HCEC 1CT (cell line): ENCODE measurements at regions not wholly inside any gene's neighbourhood (a gene's known extent, or its start where the extent isn't known, plus 50 kb on each side); places are given as distances from the start of the nearest gene placed in this dataset.
A peak's percentile ranks its signal among the peaks of the same experiment; 100 is the strongest.

Source experiments
- DNase-seq: peaks from one replicate; pipeline ENCODE4 v3.0.0-alpha.2; 2017

DNA sequence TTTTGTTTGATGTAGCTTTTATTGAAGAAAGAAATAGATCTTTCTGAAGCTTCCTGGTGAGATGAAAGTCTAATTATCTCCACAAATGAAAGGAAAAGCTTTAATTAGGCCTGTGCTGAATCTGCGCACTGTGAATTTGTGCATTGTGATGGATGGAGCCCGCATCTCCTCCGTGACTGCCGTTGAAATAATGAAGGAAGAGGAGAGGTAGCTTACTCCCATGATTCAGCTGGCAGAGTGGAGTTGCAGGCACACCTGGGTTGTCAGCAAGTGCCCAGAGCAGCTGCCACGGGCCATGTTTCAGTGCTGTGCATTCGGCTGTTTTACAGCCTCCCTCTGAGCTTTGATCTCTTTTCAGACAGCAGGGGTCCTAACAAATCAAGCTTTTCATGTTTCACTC, 735.3 kb upstream of the TENM3 start:
- DNase-seq: no peak

DNA sequence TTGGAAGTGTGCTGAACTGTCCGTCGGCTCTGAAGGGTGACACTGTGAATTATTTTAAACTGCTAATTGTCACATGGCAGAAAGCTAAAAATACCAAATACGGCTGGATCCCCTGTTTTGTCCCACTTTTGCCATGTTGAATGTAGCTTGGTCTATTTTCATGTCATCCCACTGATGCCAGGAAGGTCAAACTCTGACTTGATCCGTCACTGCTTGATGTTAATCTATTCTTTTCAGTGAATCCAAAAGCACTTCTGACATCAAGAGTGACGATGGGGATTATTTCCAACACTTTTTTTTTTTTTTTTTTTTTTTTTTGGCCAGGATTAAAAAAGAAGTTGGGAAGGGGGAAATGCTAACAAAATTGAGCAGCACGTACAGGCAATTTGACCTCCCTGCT, 734.6 kb upstream of the TENM3 start:
- DNase-seq: no peak

DNA sequence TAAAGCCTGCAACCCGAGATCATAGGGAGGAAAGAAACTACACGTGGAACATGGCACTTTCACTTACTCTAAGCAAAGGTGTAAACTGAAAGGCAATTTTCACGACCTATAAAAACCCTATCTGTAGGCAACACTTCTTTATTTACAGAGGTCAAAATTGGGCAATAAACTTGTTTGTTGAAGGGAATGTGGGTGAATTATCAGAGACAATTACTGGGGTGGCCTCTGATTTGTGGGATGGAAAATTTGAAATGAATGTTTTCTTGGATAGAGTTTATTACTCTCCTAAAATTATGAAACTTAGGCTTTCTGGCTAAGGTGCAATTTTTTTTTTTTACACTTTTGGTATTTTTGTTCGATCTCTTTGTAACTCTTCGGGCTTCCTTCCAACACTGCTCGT, 734.1 kb upstream of the TENM3 start:
- DNase-seq: no peak

DNA sequence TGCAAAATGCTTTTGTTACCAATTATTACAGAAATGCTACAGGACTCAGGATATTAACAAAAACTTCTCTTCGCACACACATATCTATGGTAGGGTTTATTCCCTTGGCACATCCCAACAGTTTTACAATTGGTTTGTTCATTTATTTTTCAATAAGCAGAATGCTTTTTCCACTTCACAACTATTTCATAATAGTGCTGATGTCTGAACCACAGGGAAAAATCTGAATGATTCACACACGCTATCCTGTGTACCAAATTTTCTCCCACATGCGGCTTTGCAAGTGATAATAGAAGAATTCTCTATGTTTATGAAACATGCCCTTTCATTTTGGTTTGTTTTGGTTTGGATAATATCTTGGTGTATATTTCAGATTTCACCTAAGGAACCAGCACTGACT, 725.7 kb upstream of the TENM3 start:
- no peak for DNase-seq

DNA sequence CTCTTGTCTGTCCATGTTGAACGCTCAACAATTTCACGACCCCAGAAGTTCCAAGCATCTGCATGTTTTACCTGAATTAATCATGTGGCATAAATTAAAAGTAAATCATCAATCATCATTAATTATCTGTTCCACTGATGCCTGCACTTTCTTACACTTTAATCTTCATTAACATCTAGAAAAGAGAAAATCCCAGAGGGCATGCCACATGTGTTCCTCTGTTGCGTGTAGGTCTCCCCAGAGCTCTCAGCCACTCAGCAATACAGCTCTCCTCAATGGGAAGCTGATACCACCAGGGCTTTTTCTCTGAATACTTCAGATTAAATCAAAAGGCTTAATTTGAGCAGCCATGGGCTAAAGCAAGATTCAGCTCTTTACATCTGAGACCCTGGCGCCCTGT, 722.4 kb upstream of the TENM3 start:
- DNase-seq: no peak

DNA sequence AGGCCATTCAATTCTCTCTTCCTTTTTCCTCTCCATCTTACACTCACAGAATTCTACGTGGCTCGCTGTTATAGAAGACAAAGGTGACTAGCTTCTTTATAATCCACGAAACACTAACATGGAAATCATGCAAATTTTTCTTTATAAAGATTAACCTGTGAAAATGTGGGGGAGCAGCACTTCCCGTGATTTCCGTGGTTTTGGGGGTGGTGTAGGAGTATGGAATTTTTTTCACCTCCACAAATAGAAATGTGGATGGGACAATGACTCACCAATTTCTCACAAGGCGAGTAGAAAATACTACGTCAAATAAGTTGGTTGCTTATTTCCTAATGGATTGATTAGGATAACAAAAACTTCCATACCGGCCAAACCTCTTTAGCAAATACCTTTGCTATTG, 719.2 kb upstream of the TENM3 start:
- no peak for DNase-seq

DNA sequence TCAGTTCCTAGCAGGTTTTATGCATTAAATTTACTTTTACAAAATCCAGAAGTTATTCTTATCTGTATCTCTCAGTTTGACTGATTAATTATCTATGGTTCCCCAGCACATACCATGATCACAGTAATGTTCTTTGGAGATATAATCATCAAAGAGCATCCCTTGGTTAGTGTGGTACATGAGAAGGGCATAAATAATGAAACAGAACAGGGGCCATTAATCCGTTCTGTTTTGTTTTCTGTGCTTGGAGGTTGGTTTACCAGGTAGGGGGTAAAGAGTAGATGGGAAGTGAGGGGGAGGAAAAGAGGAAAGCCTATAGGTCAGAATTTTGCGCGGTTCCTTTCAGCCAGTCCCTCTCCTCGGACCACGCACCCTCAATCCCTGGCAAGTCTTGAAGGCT, 718.7 kb upstream of the TENM3 start:
- no peak for DNase-seq

DNA sequence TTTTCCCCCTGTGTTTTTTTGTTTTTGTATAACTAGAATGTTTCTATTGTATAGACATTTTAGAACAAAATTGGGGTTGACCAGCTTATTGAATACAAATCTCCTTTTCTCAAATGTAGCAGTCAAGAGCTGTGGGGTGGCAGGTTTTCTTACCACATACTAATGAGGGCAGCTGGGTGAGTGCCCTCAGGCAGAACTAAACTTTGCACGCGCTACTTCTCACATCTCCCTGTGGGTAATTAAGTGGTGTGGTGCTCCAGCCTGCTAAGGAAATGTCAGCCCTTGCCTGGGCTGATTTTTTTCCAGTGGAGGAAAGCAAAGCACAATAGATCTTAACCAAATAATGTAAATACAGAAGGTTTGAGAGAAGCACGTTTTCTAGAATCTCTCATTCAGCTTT, 717.6 kb upstream of the TENM3 start:
- no peak for DNase-seq

DNA sequence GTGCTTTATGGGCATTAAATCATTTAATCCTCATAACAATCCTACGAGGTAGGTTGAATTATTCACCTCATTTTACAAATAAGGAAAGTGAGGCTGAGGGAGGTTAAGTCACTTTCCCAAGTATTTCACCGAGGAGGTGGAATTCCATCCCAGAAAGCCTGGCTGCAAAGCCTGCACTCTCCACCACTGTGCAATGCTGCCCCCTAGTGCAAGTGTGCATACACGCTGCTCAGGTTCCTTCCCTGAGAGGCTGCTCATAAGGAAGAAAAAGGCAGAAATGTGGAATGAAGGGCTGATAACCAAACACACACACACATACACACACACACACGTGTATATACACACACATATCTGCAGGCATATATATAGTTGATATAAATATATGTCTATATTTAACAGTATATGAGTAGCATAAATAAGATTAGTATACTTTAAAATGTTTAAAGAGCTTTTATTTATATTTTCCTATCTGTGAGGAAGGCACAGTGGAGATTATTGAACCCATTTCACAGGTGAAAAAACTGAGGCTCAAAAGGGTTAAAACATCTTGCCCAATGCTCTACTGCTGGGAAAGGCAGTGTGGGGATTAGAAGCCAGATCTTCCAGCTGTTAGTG, 714.5 kb upstream of the TENM3 start:
- DNase-seq: peak; percentile 41

DNA sequence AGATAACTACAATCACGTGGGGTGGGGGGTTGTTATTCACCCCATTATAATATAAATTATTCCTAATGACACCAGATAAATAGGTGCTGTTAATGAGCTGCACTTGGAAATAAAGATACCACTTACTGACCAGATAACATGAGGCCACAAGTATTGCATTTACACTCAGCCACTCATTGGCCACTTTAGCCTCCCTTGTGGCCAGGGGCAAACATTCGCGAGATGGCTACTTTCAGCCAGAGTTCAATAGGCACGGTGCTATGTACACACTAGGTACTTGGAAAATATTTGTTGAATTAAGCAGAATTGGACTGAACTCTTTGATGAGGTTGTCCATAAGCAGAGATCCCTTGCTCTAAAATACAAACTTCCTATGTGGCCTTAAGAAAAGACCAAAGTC, 713.7 kb upstream of the TENM3 start:
- DNase-seq: no peak

DNA sequence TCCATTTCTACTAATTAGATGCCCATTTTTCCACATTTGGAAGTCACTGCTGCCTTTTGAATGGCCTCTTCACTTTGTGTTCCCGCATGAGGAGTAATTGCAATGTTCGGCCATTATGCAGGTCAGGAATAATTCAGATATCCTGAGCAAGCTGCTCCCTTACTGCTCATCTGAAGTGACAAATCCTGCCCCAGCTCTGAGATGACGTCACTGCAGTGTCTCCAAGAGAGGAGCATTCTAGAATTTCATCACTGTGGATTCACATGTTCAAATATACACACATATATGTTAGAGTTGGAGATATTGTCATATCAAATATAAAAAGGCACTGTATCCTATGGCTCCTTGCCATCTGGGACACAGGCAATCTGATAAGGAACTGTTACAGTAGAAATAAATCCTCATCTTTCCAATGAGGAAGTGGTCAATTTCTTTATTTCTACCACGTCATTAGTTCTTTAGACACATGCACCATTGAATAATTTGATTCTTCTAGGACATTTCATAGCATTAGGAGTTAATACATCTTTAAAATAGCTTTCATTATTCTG, 706.9 kb upstream of the TENM3 start:
- DNase-seq: no peak

DNA sequence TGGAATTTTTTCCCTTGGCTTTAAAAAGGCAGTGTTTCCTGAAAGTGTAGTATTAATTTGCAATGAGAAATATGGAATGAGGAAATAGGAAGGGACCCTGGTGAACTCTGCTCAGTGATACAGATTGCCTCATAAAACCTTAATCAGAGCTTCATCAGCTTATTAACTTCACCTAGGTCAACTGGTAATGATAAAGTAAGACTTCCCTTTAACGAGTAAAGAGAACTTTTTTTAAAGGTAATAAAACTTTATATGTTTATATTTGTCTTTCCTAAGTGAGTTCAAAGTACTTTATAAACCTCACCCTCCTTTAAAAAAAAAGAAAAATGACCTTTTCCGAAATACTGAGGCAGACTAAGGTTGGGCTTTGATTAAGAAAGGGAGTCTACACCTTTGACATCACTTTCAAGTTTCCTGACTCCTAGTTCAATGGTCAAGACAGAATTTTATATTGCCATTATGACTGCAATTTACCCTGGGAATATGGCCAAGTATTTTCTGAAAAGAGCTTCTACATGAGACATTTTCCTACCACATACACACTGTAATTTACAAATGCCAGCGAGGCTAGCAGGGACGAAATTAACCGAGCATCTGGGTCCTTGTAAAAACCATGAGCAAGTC, 706.3 kb upstream of the TENM3 start:
- no peak for DNase-seq

DNA sequence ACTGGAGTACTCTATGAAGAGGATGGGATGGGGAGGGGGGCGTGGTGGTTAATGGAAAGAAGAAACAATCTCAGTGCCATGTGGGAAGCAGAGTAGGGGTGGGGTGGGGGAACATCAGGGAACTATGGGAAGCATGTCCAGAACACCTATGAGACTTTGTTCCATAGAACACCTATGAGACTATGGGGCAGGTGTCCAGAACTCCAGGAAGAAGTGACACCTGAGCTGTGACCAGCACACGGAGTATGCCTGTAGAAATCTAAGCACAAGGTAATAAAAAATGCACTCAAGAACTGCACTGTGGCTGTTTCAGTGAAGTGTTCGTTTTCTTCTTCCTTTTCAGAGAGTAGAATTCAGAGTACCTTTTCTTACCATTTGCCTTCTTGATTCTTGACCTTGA, 704.8 kb upstream of the TENM3 start:
- no peak for DNase-seq

DNA sequence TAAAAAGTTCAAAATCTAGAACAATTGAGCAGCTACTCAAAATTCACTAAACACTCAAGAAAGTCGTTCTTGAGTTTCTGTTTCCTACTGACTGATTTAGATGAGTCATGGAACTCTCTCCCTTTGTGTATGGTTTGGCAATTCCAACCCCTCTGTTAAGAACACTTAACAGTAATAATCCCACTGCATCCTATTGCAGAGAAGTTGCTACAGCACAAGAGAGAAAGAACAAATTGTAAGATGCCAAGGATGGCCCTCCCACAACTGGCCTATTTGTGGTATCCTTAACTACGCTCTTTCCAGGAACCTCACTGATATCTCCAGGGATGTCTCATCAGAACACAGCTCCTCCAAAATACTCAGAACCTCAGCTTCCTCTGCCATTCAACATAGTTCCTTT, 701.8 kb upstream of the TENM3 start:
- DNase-seq: no peak

DNA sequence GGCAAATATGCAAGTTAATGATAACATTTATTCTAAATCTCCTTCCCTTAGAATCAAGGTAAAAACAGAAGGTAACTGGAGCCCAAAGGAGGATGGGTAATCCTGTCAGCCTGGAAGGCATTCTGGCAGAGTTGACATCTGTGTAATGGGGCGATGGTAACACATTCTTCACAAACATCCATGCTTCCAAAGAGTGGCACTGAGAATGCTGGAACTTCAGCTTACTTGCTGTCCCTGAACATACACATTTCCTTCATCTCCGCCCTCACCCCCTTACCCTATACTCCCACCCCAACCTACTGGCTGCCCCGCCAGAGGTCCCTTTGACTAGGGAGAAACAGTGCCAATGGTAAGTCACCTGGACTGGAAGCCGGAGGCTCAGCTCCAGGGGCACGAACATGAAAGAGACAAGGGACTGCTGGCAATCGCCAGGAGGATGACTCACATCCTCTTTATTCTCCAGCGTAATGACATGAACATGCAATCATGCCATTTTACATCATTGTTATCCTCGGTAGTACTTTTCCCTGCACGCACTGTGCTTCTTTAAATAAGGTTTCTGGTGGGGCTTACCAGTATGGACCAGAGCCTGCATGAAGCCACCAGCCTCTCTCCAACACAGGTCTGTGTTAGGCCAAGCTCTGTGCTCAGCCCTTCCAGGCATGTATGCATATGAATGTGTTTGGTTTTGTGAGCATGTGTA, 694.2 kb upstream of the TENM3 start:
- DNase-seq: peak; percentile 83

DNA sequence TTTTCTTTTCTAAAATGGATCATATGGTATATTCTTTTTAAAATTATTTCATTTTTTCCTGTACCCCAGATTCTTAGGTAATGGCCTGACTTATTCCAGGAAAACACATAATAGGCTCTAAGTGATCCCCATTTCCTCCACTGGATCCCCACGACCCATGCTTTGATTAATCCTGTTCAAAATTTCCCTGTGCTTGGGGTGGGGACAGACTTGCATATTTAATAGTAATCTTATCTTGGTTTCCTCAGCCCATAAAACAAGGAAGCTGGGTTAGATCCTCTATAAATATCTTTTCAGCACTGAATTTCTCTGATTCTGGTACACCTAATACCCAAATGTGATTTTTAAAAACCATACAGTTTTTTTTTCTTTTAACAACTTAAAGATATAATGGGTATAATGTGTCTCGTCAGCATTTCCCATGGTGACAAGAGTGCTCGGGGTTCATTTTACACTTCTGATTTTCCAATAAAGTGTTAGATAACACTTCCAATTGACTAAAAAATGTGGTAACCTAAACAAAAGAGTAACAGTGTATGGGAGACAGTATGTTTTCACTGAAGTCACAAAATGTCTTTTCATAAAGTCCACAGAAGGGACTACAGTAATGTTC, 693.5 kb upstream of the TENM3 start:
- no peak for DNase-seq

DNA sequence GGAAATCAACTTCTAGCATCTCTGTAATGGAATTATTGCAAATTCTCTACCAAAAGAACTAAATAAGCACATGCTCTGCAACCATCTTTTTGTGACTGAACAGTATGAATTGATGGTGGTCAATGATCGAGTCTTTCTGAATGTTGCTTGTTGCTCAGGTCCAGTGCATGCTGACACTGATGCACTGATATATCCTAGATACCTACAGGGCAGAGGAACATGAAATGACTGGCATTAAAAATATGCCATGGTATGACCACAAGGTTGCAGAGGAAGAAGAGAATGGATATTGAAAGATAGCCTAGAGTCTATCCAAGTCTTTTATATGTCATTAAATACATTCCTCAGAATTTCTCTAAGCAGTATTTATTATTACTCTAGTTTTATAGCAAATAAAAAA, 692.8 kb upstream of the TENM3 start:
- no peak for DNase-seq

DNA sequence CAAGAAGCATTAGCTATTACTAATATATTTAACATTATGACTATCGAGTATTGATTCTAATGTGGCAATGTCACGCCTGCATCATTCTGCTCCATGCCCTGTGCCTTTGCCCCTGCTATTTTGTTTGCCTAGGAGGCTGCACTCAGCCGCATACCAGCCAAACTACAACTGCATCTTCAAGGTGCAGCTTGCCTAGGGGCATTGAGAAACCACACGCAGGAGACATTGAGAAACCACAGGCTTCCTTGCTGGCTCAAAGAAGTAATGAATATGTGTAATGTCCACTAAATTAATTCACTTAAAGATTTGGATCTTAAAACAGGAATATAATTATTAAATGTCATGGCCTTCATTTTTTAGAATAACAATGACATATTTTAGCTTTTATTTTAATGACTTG, 683.6 kb upstream of the TENM3 start:
- no peak for DNase-seq

DNA sequence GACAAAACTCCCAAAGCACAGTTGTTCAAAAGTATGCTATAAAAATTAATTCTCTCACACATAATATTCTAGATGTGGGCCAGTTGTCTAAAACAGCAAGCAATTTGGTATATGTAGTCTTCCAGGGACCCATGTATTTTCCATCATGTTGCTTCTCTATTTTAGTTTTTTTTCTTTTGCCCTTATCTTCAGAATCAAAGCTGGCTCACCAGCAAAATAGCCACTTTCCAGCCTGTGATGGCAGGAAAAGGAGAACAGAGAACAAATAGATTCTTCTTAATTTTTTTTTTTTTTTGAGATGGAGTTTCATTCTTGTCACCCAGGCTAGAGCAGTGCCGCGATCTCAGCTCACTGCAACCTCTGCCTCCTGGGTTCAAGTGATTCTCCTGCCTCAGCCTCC, 680.8 kb upstream of the TENM3 start:
- DNase-seq: no peak

DNA sequence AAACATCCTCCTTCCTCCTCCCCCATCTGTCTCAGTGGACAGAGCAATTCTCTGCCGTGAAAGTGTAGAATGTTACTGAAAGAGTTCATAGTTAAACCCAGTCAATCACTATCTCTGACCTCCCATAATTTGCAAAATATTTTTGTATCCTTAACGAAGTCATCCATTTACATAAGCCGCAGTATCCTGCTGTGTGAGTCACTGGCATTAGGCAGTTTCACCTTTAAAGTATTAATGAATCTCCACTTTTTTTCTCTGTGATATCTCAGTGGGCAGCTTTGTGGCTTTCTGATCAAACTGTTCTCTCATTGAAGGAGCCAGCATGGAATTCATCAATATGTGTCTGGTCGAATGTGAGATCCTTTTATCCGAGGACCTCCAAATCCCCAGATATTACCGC, 678.6 kb upstream of the TENM3 start:
- no peak for DNase-seq

DNA sequence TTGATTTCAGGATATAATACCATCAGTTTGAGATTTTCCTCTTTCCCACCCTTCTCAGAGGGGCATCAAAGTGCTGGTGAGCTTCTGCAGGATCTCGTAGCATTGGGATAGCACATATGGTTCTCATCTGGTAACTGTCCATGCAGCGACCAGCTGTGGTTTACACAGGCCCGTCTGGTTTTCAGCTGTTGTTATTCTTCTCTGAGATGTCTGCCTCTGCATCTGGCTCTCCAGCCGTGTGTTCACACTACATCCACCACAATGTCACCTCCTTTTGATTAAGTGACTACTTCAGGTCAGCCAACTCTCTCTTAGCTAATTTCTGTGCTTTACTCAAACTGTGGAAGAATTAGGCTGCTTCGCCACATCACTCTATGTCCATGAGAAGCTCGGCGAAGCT, 676.7 kb upstream of the TENM3 start:
- DNase-seq: peak; percentile 58

DNA sequence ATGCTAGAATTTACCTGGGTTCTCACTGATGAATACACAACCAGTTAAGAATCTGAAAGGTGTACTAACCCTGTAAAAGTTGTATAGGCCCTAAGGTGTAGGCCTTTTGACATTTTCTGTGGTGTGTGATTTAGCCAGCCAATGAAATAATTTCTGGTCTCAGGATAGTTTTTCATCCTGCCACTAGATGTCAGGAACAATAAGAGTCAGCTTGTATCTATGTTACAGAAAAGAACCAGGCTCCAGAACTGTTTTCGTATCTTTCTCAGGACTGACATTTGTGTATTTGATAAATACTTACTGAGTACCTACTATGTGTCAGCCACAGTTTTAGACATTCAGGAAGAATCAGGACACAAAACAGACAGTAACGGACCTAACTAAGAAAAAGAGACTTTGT, 673.6 kb upstream of the TENM3 start:
- peak; percentile 53 for DNase-seq

DNA sequence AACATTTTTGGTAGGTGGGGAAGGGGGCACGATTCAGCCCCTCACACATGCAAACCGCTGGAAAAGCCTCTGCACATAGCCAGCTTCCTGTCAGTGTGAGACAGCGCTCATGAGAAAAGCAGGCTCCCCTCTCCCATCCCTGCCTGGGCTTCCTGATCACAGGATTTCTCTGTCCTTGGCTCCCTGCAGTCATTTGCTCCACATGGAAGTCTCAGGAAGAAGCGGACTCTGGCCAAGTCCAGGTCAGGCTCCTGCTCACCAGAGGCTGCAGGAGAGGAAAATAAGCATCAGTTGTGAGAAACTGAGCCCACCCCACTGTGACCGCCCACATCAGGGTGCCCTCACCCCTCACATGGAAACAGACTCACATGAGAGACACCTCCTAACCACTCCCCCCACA, 664.3 kb upstream of the TENM3 start:
- no peak for DNase-seq

DNA sequence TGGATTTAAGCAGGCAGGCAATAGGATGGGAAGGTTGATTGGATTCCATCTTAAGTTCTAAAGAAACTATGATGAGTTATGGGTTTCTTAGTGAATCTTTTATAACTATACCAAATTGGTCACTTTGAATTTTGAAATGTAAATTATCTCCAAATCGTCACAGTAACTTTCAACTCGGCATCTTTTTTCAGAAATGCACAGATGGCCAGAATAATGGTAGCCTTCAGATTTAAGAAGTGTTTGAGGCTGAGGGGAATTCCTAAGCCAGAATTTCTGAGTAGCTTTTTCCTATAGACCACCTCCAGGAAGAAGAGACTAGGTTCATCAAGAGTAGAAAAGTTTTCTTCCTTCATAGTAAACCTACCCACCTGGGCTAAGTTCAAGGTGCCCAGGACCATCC, 663.7 kb upstream of the TENM3 start:
- no peak for DNase-seq
